PC-3 (cell line): ENCODE measurements at regions not wholly inside any gene's neighbourhood (a gene's known extent, or its start where the extent isn't known, plus 50 kb on each side); places are given as distances from the start of the nearest gene placed in this dataset.

Source experiments
- ATAC-seq: fragments of 200-7000 bp; cut with Tn5 transposase; 2 replicates; pipeline ENCODE4 v1.9.1; 2020; ENCODE audit warnings: mild to moderate bottlenecking, moderate library complexity
- BruUV-seq: library from RNA; stranded (reverse); fragments of 400-500 nt; replicated peaks from 2 replicates; lab custom pipeline; 2021; lab: Mats Ljungman, UMichigan
- CTCF ChIA-PET: fragments of 300-600 bp; sonication (Branson Sonifier 250); formaldehyde crosslinking; loops from one replicate; lab custom pipeline; 2022; ENCODE audit warnings: antibody characterized with exemption; lab: Charles Lee
- POLR2A ChIA-PET: fragments of 300-600 bp; sonication (Branson Sonifier 250); formaldehyde crosslinking; loops from one replicate; lab custom pipeline; 2022; ENCODE audit warnings: antibody characterized with exemption; ENCODE audit not compliant: unreplicated experiment; lab: Charles Lee
- DNase-seq: peaks from one replicate; pipeline ENCODE4 v3.0.0-alpha.2; 2015
- H2AFZ ChIP-seq: fragments of 300-600 bp; sonication (generic); 2 replicates; pipeline ENCODE4 v1.6.0; 2016; ENCODE audit warnings: antibody characterized with exemption, low read length
- H3F3A ChIP-seq: fragments of 300-600 bp; sonication (generic); one replicate; pipeline ENCODE4 v1.6.0; 2017; ENCODE audit warnings: antibody characterized with exemption, low read length, control low read depth, mild to moderate bottlenecking; ENCODE audit not compliant: unreplicated experiment
- H3K27ac ChIP-seq: fragments of 300-600 bp; sonication (generic); 2 replicates; pipeline ENCODE4 v1.5.1; 2016; ENCODE audit warnings: mild to moderate bottlenecking, low read length
- H3K27me3 ChIP-seq: fragments of 300-600 bp; sonication (generic); 2 replicates; pipeline ENCODE4 v1.6.1; 2016; ENCODE audit warnings: low read length, mixed read lengths
- H3K36me3 ChIP-seq: fragments of 300-600 bp; sonication (generic); 2 replicates; pipeline ENCODE4 v1.6.1; 2016; ENCODE audit warnings: low read depth, mixed run types, low read length, mixed read lengths
- H3K4me1 ChIP-seq: fragments of 300-600 bp; sonication (generic); 2 replicates; pipeline ENCODE4 v1.5.1; 2016; ENCODE audit warnings: low read length; ENCODE audit not compliant: insufficient read depth
- H3K4me2 ChIP-seq: fragments of 300-600 bp; sonication (generic); 2 replicates; pipeline ENCODE4 v1.6.0; 2016; ENCODE audit warnings: low read length
- H3K4me3 ChIP-seq: fragments of 300-600 bp; sonication (generic); 2 replicates; pipeline ENCODE4 v1.5.1; 2016; ENCODE audit warnings: mild to moderate bottlenecking, low read length, mixed read lengths
- H3K79me2 ChIP-seq: fragments of 300-600 bp; sonication (generic); 2 replicates; pipeline ENCODE4 v1.6.1; 2017; ENCODE audit warnings: low read length, mixed read lengths
- H3K9ac ChIP-seq: fragments of 300-600 bp; sonication (generic); 2 replicates; pipeline ENCODE4 v1.6.0; 2016; ENCODE audit warnings: mild to moderate bottlenecking, low read length
- H3K9me2 ChIP-seq: fragments of 300-600 bp; sonication (generic); replicated peaks from 2 replicates; pipeline ENCODE4 v1.6.1; 2016; ENCODE audit warnings: mixed run types, low read length, mixed read lengths
- H3K9me3 ChIP-seq: fragments of 300-600 bp; sonication (generic); 2 replicates; pipeline ENCODE4 v1.6.1; 2016; ENCODE audit warnings: low read length, mixed read lengths
- H4K20me1 ChIP-seq: fragments of 300-600 bp; sonication (generic); 2 replicates; pipeline ENCODE4 v1.6.1; 2016; ENCODE audit warnings: low read length, mixed read lengths
- EZH2 ChIP-seq: fragments of 300-600 bp; sonication (generic); IDR thresholded peaks from one replicate; pipeline ENCODE4 v1.6.1; 2017; ENCODE audit warnings: antibody characterized with exemption, mild to moderate bottlenecking, low read length; ENCODE audit not compliant: unreplicated experiment
- EZH2phosphoT487 ChIP-seq: fragments of 300-600 bp; sonication (generic); IDR thresholded peaks from 2 replicates; pipeline ENCODE4 v1.6.1; 2018; ENCODE audit warnings: mild to moderate bottlenecking, antibody characterized with exemption, low read length, borderline replicate concordance
- intact Hi-C: fragments of 100-400 bp; cut with micrococcal nuclease; formaldehyde crosslinking; loops from 2 replicates; pipeline ENCODE4 v1.9.0; 2023
- TF ChIP-seq, protein P1 (sequence below): fragments of 300-600 bp; sonication (generic); conservative IDR thresholded peaks from 2 replicates; pipeline ENCODE4 v1.5.1; 2017; ENCODE audit warnings: antibody characterized with exemption, low read depth, mild to moderate bottlenecking, low read length

DNA sequence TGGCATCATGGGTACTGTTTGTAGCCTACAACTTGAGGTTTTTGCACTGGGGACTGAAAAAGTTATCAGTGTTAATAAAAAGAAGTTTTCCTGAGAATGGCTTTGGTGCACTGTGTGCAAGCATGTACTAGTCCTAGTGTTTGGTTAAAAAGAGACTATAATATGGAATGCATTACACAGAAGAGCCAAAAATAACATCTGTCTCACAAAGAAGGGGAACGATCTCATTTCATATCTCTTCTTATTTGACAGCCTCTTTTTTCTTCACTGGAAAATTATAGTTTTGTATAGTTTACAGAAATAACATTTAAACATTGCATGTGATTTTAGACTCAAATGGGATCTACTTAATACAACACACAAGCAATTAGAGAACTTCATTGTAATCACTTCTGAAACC, 127.0 kb upstream of the GDNF start:
- Histone ChIP-seq H3K9me3 (no peaks in the 10 kb centered on the region), H3K27me3 (peaks cover 50% of the 10 kb centered on the region), H3F3A (no peaks in the 10 kb centered on the region), H3K27ac (no peak overlapping the region), H3K9me2 (no peaks in the 10 kb centered on the region), H3K4me3 (no peak overlapping the region), H3K9ac (no peak overlapping the region), H2AFZ (no peak overlapping the region), H3K79me2 (no peaks in the 10 kb centered on the region), H4K20me1 (no peaks in the 10 kb centered on the region), H3K36me3 (no peaks in the 10 kb centered on the region), H3K4me2 (no peak overlapping the region), H3K4me1 (no peaks in the 10 kb centered on the region)
- POLR2A ChIA-PET, result no interaction called here
- CTCF ChIA-PET, result no interaction called here
- BruUV-seq, result no TSS peak
- TF ChIP-seq, protein P1, sequence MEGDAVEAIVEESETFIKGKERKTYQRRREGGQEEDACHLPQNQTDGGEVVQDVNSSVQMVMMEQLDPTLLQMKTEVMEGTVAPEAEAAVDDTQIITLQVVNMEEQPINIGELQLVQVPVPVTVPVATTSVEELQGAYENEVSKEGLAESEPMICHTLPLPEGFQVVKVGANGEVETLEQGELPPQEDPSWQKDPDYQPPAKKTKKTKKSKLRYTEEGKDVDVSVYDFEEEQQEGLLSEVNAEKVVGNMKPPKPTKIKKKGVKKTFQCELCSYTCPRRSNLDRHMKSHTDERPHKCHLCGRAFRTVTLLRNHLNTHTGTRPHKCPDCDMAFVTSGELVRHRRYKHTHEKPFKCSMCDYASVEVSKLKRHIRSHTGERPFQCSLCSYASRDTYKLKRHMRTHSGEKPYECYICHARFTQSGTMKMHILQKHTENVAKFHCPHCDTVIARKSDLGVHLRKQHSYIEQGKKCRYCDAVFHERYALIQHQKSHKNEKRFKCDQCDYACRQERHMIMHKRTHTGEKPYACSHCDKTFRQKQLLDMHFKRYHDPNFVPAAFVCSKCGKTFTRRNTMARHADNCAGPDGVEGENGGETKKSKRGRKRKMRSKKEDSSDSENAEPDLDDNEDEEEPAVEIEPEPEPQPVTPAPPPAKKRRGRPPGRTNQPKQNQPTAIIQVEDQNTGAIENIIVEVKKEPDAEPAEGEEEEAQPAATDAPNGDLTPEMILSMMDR, result no peak
- TF ChIP-seq EZH2 (no peak), EZH2phosphoT487 (no peak)
- no peak for ATAC-seq
- intact Hi-C loops, result no loop called here
- no peak for DNase-seq

DNA sequence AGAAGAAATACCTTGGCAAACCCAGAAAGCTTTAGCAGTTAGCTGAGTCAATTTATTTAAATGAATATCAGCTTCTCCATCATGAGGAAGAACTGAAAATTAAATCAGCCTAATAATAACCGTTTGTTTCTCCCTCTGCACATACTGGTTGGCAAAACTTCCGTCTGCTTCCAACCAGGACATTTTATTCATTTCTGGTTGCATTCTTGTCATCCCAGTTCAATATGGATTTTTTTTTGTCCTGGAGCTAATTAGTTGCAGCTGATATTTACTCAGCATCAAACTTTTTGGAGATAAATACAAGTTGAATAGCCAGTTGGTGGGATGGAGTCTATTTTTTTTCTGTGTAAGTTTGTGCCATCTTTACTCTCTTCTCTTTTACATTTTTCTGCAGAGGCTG, 126.5 kb upstream of the GDNF start:
- no peak for ATAC-seq
- peaks cover 50% of the 10 kb centered on the region for H3K27me3 ChIP-seq
- H3K79me2 ChIP-seq, result no peaks in the 10 kb centered on the region
- intact Hi-C loops, result no loop called here
- no peaks in the 10 kb centered on the region for H3K36me3 ChIP-seq
- no peak overlapping the region for H3K9ac ChIP-seq
- ChIA-PET POLR2A (no interaction called here), CTCF (no interaction called here)
- H3K27ac ChIP-seq, result no peak overlapping the region
- TF ChIP-seq EZH2phosphoT487, result no peak
- TF ChIP-seq EZH2, result no peak
- TF ChIP-seq, protein P1, result no peak
- no peaks in the 10 kb centered on the region for H3K9me3 ChIP-seq
- no TSS peak for BruUV-seq
- H2AFZ ChIP-seq, result no peak overlapping the region
- H3K4me1 ChIP-seq, result no peaks in the 10 kb centered on the region
- no peaks in the 10 kb centered on the region for H3F3A ChIP-seq
- H3K4me2 ChIP-seq, result no peak overlapping the region
- DNase-seq, result no peak
- no peaks in the 10 kb centered on the region for H3K9me2 ChIP-seq
- no peaks in the 10 kb centered on the region for H4K20me1 ChIP-seq
- no peak overlapping the region for H3K4me3 ChIP-seq

DNA sequence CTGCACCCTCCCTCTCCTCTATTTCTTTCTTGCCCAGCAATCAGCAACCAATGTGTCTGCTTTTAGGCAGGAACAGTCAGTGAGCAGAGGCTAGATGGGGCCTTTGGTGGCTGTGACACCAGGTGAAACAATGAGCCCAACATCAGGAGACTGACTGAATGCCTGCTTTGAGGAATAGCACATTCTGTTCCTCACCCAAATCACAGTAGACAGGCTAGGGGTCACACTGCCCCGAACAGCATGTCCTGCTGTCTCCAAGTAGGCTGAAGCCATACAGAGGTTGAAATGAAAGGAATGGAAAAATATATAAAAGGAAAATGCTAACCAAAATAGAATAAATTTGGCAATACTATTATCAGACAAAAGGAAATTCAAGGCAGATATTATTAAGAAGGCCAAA, 122.5 kb upstream of the GDNF start:
- H3K4me3 ChIP-seq, result no peak overlapping the region
- no peak overlapping the region for H2AFZ ChIP-seq
- no peaks in the 10 kb centered on the region for H3K36me3 ChIP-seq
- H3K9me2 ChIP-seq, result no peaks in the 10 kb centered on the region
- H3K9me3 ChIP-seq, result peaks cover 10% of the 10 kb centered on the region; the same call in 1 of the 2 replicates
- ATAC-seq (no peak), DNase-seq (no peak)
- H3K79me2 ChIP-seq, result no peaks in the 10 kb centered on the region
- H3F3A ChIP-seq, result no peaks in the 10 kb centered on the region
- no peak overlapping the region for H3K9ac ChIP-seq
- H3K27ac ChIP-seq, result no peak overlapping the region
- TF ChIP-seq, protein P1, result no peak
- no peak for TF ChIP-seq EZH2
- TF ChIP-seq EZH2phosphoT487, result no peak
- ChIA-PET CTCF (no interaction called here), POLR2A (no interaction called here)
- no peaks in the 10 kb centered on the region for H3K4me1 ChIP-seq
- BruUV-seq, result no TSS peak
- no peak overlapping the region for H3K4me2 ChIP-seq
- no peaks in the 10 kb centered on the region for H4K20me1 ChIP-seq
- intact Hi-C loops, result no loop called here
- H3K27me3 ChIP-seq, result peaks cover 22% of the 10 kb centered on the region
